SK-N-MC (cell line): ENCODE measurements at regions not wholly inside any gene's neighbourhood (a gene's known extent, or its start where the extent isn't known, plus 50 kb on each side); places are given as distances from the start of the nearest gene placed in this dataset.

Experiments used
- EZH2 ChIP-seq: fragments of 200-600 bp; sonication (generic); IDR thresholded peaks from one replicate; pipeline ENCODE4 v1.6.1; 2017; ENCODE audit warnings: antibody characterized with exemption
- FOXP2 ChIP-seq: optimal IDR thresholded peaks from 2 replicates; pipeline ENCODE3; 2011; ENCODE audit warnings: mild to moderate bottlenecking, moderate library complexity; ENCODE audit not compliant: insufficient read depth; ENCODE audit errors: extremely low read length, control extremely low read depth
- POLR2AphosphoS5 ChIP-seq: IDR thresholded peaks from 2 replicates; pipeline ENCODE4 v1.6.1; 2012; ENCODE audit warnings: mild to moderate bottlenecking, low read depth, low read length, borderline replicate concordance

DNA sequence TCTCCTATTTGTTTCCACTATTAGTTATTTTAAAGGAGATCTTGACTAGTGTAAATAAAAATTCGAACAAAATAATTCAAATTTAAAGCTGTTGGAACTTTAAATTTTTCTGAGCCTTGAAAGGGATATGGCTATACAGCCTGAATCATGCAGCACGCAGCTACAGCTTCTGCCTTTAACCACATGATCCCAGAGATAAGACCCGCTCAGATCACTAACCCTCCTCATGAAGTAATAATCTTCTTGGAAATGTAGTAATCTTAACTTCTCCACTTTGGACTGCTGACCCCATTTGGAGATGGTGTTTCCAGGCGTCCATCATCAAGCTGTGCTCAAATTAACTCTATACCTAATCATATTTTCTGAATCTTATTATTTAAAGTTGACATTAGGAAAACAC is 336.6 kb downstream of the DSC3 start:
- TF ChIP-seq EZH2 (no peak), POLR2AphosphoS5 (no peak), FOXP2 (no peak)
